A549 (cell line): ENCODE measurements at regions not wholly inside any gene's neighbourhood (a gene's known extent, or its start where the extent isn't known, plus 50 kb on each side); places are given as distances from the start of the nearest gene placed in this dataset.

ENCODE experiments used
- CHD4 ChIP-seq: fragments of 200-600 bp; sonication (generic); IDR thresholded peaks from 2 replicates; pipeline ENCODE4 v1.6.1; 2016; ENCODE audit warnings: antibody characterized with exemption, mild to moderate bottlenecking, borderline replicate concordance
- POLR2A ChIP-seq: IDR thresholded peaks from 2 replicates; pipeline ENCODE4 v1.6.1; 2012; ENCODE audit warnings: mild to moderate bottlenecking, low read length
- RCOR1 ChIP-seq: fragments of 150-350 bp; IDR thresholded peaks from 2 replicates; pipeline ENCODE4 v1.6.1; 2014; ENCODE audit warnings: antibody characterized with exemption, low read length, low read depth
- TF ChIP-seq, protein P1 (sequence below): fragments of >200 bp; sonication (Bioruptor Twin); formaldehyde crosslinking; IDR thresholded peaks from 3 replicates; pipeline ENCODE4 v1.5.1; 2016
- TF ChIP-seq, protein P2 (sequence below): fragments of 150-350 bp; IDR thresholded peaks from 2 replicates; pipeline ENCODE4 v1.6.1; 2014; ENCODE audit warnings: low read depth, mild to moderate bottlenecking, low read length

DNA sequence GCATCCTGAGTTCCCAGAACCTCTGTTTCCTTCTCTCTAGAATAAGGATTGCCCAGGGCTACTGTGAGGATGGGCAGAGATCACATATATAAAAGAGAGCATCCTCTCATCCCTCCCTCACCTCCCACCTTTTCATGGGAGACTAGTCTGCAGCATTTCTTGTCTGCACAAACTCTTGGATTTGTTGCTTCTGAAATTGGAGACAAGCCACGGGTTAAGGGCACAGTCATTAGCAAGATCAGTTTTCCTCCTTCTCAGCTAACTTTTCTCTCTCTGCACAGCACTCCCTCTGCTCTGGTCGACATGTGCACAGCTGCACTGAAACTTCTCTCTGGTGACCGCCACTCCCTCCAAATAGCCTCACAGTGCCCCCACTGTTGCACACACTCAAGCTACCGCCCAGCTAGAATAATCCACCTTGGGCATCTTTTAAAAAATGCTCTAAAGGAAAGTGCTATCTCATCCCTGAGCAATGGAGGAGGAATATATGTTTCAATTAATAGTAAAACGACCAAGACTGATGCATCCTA is 50.9 kb upstream of the DUSP22 start:
- TF ChIP-seq POLR2A, result no peak
- TF ChIP-seq, protein P1, sequence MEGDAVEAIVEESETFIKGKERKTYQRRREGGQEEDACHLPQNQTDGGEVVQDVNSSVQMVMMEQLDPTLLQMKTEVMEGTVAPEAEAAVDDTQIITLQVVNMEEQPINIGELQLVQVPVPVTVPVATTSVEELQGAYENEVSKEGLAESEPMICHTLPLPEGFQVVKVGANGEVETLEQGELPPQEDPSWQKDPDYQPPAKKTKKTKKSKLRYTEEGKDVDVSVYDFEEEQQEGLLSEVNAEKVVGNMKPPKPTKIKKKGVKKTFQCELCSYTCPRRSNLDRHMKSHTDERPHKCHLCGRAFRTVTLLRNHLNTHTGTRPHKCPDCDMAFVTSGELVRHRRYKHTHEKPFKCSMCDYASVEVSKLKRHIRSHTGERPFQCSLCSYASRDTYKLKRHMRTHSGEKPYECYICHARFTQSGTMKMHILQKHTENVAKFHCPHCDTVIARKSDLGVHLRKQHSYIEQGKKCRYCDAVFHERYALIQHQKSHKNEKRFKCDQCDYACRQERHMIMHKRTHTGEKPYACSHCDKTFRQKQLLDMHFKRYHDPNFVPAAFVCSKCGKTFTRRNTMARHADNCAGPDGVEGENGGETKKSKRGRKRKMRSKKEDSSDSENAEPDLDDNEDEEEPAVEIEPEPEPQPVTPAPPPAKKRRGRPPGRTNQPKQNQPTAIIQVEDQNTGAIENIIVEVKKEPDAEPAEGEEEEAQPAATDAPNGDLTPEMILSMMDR, result no peak
- no peak for TF ChIP-seq CHD4
- TF ChIP-seq, protein P2, sequence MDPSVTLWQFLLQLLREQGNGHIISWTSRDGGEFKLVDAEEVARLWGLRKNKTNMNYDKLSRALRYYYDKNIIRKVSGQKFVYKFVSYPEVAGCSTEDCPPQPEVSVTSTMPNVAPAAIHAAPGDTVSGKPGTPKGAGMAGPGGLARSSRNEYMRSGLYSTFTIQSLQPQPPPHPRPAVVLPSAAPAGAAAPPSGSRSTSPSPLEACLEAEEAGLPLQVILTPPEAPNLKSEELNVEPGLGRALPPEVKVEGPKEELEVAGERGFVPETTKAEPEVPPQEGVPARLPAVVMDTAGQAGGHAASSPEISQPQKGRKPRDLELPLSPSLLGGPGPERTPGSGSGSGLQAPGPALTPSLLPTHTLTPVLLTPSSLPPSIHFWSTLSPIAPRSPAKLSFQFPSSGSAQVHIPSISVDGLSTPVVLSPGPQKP, result no peak
- no peak for TF ChIP-seq RCOR1
